ENCODE measurements at regions not wholly inside any gene's neighbourhood (a gene's known extent, or its start where the extent isn't known, plus 50 kb on each side); places are given as distances from the start of the nearest gene placed in this dataset.

GRCh38 chr20:63114006-63114692 lies 101.8 kb downstream of the YTHDF1 start:
- Histone ChIP-seq H3K4me1 (ENCODE audit: control insufficient read depth, insufficient read depth, low read length) (no peaks in the 10 kb centered on the region), H3K27ac (ENCODE audit: low read depth, low read length) (no peak overlapping the region), H3K4me3 (ENCODE audit: low read length) (no peak overlapping the region), H3K9me3 (ENCODE audit: control insufficient read depth, low read length) (no peaks in the 10 kb centered on the region), H3K9ac (ENCODE audit: extremely low read depth, low read length, poor library complexity, severe bottlenecking) (no peak overlapping the region), H3K36me3 (ENCODE audit: control insufficient read depth, insufficient read depth, low read length) (no peaks in the 10 kb centered on the region), H3K27me3 (ENCODE audit: control insufficient read depth, insufficient read depth, low read length, poor library complexity, severe bottlenecking) (peaks cover 46% of the 10 kb centered on the region)
- H3K27ac Mint-ChIP-seq, result no peak overlapping the region
- no peak for DNase-seq
- TF ChIP-seq CTCF (conservative IDR thresholded peaks at IDR 0.05), result no peak
- H3K27me3 Mint-ChIP-seq (ENCODE audit: insufficient read depth), result peaks cover 34% of the 10 kb centered on the region
- no peaks in the 10 kb centered on the region for H3K36me3 Mint-ChIP-seq (ENCODE audit: low read depth)
- H3K9me3 Mint-ChIP-seq, result no peaks in the 10 kb centered on the region
- no peaks in the 10 kb centered on the region for H3K4me1 Mint-ChIP-seq
- H3K4me3 Mint-ChIP-seq, result no peak overlapping the region
- 64 to 82% methylated on average over 7 to 22 of the region's 22 CpGs for WGBS, 2 experiments (ENCODE audit: insufficient coverage in 1 of 2, insufficient read length in 1 of 2)

- no peak for DNase-seq
- no peak overlapping the region for H3K4me3 ChIP-seq (ENCODE audit: low read length)
- no peak for TF ChIP-seq CTCF (conservative IDR thresholded peaks at IDR 0.05)
- H3K27me3 Mint-ChIP-seq (ENCODE audit: insufficient read depth), result peaks cover 40% of the 10 kb centered on the region
- no peaks in the 10 kb centered on the region for H3K4me1 ChIP-seq (ENCODE audit: control insufficient read depth, insufficient read depth, low read length)
- 67 to 82% methylated on average over 4 to 10 of the region's 10 CpGs for WGBS, 2 experiments (ENCODE audit: insufficient coverage in 1 of 2, insufficient read length in 1 of 2)
- peaks cover 46% of the 10 kb centered on the region for H3K27me3 ChIP-seq (ENCODE audit: control insufficient read depth, insufficient read depth, low read length, poor library complexity, severe bottlenecking)
- no peak overlapping the region for H3K4me3 Mint-ChIP-seq
- H3K36me3 ChIP-seq (ENCODE audit: control insufficient read depth, insufficient read depth, low read length), result no peaks in the 10 kb centered on the region
- no peaks in the 10 kb centered on the region for H3K36me3 Mint-ChIP-seq (ENCODE audit: low read depth)
- H3K4me1 Mint-ChIP-seq, result no peaks in the 10 kb centered on the region
- no peak overlapping the region for H3K27ac ChIP-seq (ENCODE audit: low read depth, low read length)
- no peaks in the 10 kb centered on the region for H3K9me3 Mint-ChIP-seq
- no peaks in the 10 kb centered on the region for H3K9me3 ChIP-seq (ENCODE audit: control insufficient read depth, low read length)
- H3K27ac Mint-ChIP-seq, result no peak overlapping the region
- H3K9ac ChIP-seq (ENCODE audit: extremely low read depth, low read length, poor library complexity, severe bottlenecking), result no peak overlapping the region
Measured at GRCh38 chr20:63112491-63113219, 103.3 kb downstream of the YTHDF1 start.

GRCh38 chr20:63108247-63108646 lies 101.5 kb upstream of the BHLHE23 start:
- Mint-ChIP-seq H3K4me3 (no peak overlapping the region), H3K27ac (no peak overlapping the region), H3K9me3 (peaks cover 4% of the 10 kb centered on the region), H3K4me1 (no peaks in the 10 kb centered on the region), H3K27me3 (ENCODE audit: insufficient read depth) (peaks cover 30% of the 10 kb centered on the region), H3K36me3 (ENCODE audit: low read depth) (no peaks in the 10 kb centered on the region)
- peaks cover 21% of the 10 kb centered on the region for H3K27me3 ChIP-seq (ENCODE audit: control insufficient read depth, insufficient read depth, low read length, poor library complexity, severe bottlenecking)
- H3K36me3 ChIP-seq (ENCODE audit: control insufficient read depth, insufficient read depth, low read length), result no peaks in the 10 kb centered on the region
- no peaks in the 10 kb centered on the region for H3K4me1 ChIP-seq (ENCODE audit: control insufficient read depth, insufficient read depth, low read length)
- H3K9me3 ChIP-seq (ENCODE audit: control insufficient read depth, low read length), result no peaks in the 10 kb centered on the region
- no peak for TF ChIP-seq CTCF (conservative IDR thresholded peaks at IDR 0.05)
- WGBS, 2 experiments (ENCODE audit: insufficient coverage in 1 of 2, insufficient read length in 1 of 2), result 93 to 96% methylated on average over 4 to 9 of the region's 9 CpGs
- no peak overlapping the region for H3K9ac ChIP-seq (ENCODE audit: extremely low read depth, low read length, poor library complexity, severe bottlenecking)
- H3K4me3 ChIP-seq (ENCODE audit: low read length), result no peak overlapping the region
- no peak for DNase-seq
- no peak overlapping the region for H3K27ac ChIP-seq (ENCODE audit: low read depth, low read length)
